GM12873 (cell line): ENCODE measurements at regions not wholly inside any gene's neighbourhood (a gene's known extent, or its start where the extent isn't known, plus 50 kb on each side); places are given as distances from the start of the nearest gene placed in this dataset.

Experiments used
- CTCF ChIP-seq: IDR thresholded peaks from 2 replicates; pipeline ENCODE4 v1.5.1; 2012; ENCODE audit warnings: low read depth, mild to moderate bottlenecking, moderate library complexity, low read length, control low read depth; ENCODE audit not compliant: insufficient read depth; ENCODE audit errors: missing control alignments

DNA sequence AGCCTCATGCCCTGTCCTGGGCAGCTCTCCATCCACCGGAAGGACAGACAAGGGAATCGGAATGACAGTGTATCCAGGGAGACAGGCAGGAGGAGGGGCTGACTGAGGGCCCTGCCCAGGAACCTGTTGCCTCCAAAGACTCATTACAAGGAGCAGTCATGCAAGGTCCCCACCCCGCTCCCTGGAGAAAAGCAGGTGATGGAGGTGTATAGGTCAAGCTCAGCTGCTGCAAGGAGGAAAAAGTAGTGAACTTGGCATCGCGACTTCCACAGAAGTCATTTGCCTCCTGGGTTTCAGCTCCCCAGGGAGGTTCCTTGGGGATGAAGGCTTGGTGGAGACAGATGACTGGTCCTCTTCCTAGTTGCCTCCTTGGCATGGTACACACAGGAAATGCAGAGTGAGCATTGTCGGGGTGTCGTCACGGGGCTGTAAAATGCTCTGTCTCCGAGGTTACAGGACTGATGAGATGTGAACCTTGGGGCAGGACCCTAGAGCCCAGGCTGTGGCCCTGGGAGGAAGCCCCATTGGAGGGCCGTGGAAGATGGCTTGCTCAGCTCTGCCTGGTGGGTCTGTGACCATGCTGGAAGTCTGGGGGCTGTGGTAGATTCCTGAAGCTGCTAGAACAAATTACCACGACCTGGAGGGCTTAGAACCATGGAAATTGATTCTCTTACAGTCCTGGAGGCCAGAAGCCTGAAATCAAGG, 219.6 kb upstream of the C1orf174 start:
- no peak for TF ChIP-seq CTCF

DNA sequence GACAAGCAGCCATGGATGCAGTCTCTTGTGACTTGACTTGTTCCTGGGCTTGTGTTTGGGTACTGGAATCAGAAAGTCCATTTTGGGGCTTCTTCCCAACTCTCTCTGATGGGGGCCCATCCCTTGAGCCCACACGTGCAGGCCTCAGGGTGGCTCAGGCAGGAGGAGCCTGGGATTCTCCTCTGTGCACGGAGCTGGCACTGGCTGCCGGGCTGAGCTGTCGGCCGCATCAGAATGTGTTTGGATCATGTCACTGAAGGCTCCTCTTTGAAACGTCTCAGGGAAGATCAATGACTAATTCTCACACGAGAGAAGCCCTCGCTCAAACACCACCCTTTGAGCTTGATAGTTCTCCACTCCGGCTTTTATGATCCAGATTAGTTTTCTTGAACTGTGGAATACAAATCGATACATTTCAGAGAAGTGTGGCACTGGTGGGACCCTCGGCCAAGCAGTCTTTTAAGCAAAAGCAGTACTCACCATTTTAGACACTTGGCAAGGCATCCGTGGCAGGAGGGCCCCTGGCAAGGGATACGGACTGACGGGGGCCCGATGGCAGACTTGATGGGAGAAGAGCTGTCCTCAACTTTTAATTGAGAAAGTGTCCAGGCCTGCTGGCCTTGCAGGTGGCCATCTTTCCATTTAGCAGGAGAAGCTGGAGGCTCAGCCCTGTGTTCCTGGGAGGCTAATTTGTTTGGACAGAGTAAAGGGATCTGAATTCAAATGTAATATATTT, 220.7 kb upstream of the C1orf174 start:
- TF ChIP-seq CTCF = no peak

GRCh38 chr1:4121293-4121684, 221.2 kb upstream of the C1orf174 start:
- no peak for TF ChIP-seq CTCF

DNA sequence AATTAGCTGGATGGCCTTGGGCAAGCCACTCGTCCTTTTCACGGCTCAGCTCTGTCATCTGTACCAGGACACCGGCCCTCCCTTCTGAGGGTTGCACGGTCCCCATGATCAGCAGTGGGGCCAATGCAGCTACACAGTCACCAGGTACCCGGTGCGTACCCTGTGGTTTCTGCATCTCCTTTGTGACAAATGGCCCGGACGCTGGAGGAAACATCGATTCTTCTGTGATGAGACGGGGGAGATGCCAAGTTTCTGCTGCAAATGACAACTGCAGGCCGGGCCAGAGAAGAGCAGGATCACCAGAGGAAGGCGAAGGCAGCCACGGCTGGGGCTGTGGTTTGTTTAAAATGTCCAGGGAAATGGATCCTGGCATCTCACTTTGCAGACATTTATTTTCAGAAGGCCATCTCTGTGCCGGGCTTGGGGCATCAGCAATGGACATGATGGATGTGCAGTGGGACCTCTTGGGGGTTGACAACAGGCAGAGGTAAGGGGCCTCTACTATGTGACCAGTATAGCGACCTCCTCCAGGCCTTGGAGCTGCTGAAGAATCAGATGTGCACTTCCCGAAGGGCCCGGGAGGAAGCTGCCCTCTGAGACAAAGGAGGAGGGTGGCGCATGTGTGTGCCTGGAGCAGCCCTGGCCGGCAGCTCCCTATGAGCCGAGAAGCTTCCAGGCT, 221.9 kb upstream of the C1orf174 start:
- TF ChIP-seq CTCF = no peak

- TF ChIP-seq CTCF = no peak
Observed at GRCh38 chr1:4122513-4123160, 222.6 kb upstream of the C1orf174 start.

GRCh38 chr1:4124631-4125145, 224.6 kb upstream of the C1orf174 start:
- TF ChIP-seq CTCF = no peak
